MM.1S (cell line): ENCODE measurements at regions not wholly inside any gene's neighbourhood (a gene's known extent, or its start where the extent isn't known, plus 50 kb on each side); places are given as distances from the start of the nearest gene placed in this dataset.

ENCODE experiments used
- CTCF ChIP-seq: fragments of 300-600 bp; sonication (generic); IDR thresholded peaks from 2 replicates; pipeline ENCODE4 v1.5.1; 2016; ENCODE audit warnings: antibody characterized with exemption, low read length, mixed read lengths
- EZH2 ChIP-seq: fragments of 300-600 bp; sonication (generic); optimal IDR thresholded peaks from 2 replicates; pipeline ENCODE3; 2017; ENCODE audit warnings: low read depth, mild to moderate bottlenecking, antibody characterized with exemption, low read length, mixed read lengths
- EZH2phosphoT487 ChIP-seq: fragments of 300-600 bp; sonication (generic); IDR thresholded peaks from 2 replicates; pipeline ENCODE4 v1.6.1; 2018; ENCODE audit warnings: antibody characterized with exemption, low read length

- TF ChIP-seq CTCF: no peak
- TF ChIP-seq EZH2: no peak
- TF ChIP-seq EZH2phosphoT487: no peak
Measured at GRCh38 chr1:199742547-199742946, 285.0 kb upstream of the NR5A2 start.
